ENCODE measurements at regions not wholly inside any gene's neighbourhood (a gene's known extent, or its start where the extent isn't known, plus 50 kb on each side); places are given as distances from the start of the nearest gene placed in this dataset.

GRCh38 chr5:175253597-175253996, 190.4 kb downstream of the DRD1 start:
- H3K27me3 ChIP-seq, result no peaks in the 10 kb centered on the region
- H3K36me3 ChIP-seq, result no peaks in the 10 kb centered on the region
- TF ChIP-seq CTCF (IDR thresholded peaks at IDR 0.05; ENCODE audit: low read depth, low read length), result no peak
- H3K4me1 ChIP-seq, result no peaks in the 10 kb centered on the region
- no peak for DNase-seq
- H3K4me3 ChIP-seq (ENCODE audit: low read depth, low read length), result no peak overlapping the region
- no peaks in the 10 kb centered on the region for H3K9me3 ChIP-seq

- Histone ChIP-seq H3K36me3 (no peaks in the 10 kb centered on the region), H3K27me3 (no peaks in the 10 kb centered on the region), H3K4me3 (ENCODE audit: low read depth, low read length) (no peak overlapping the region), H3K9me3 (no peaks in the 10 kb centered on the region), H3K4me1 (no peaks in the 10 kb centered on the region)
- no peak for DNase-seq
- TF ChIP-seq CTCF (IDR thresholded peaks at IDR 0.05; ENCODE audit: low read depth, low read length), result no peak
These were observed 191.7 kb downstream of the DRD1 start for GRCh38 chr5:175252234-175252805.

GRCh38 chr5:175250426-175250825, 193.6 kb downstream of the DRD1 start:
- DNase-seq, result no peak
- no peak overlapping the region for H3K4me3 ChIP-seq (ENCODE audit: low read depth, low read length)
- no peaks in the 10 kb centered on the region for H3K9me3 ChIP-seq
- H3K27me3 ChIP-seq, result no peaks in the 10 kb centered on the region
- no peaks in the 10 kb centered on the region for H3K4me1 ChIP-seq
- no peaks in the 10 kb centered on the region for H3K36me3 ChIP-seq
- TF ChIP-seq CTCF (IDR thresholded peaks at IDR 0.05; ENCODE audit: low read depth, low read length), result no peak

GRCh38 chr5:175248416-175248905, 195.5 kb downstream of the DRD1 start:
- Histone ChIP-seq H3K4me1 (no peaks in the 10 kb centered on the region), H3K27me3 (no peaks in the 10 kb centered on the region), H3K36me3 (no peaks in the 10 kb centered on the region), H3K9me3 (no peaks in the 10 kb centered on the region), H3K4me3 (ENCODE audit: low read depth, low read length) (no peak overlapping the region)
- DNase-seq, result no peak
- TF ChIP-seq CTCF (IDR thresholded peaks at IDR 0.05; ENCODE audit: low read depth, low read length), result no peak

GRCh38 chr5:175246889-175247520, 197.0 kb downstream of the DRD1 start:
- Histone ChIP-seq H3K36me3 (no peaks in the 10 kb centered on the region), H3K4me1 (no peaks in the 10 kb centered on the region), H3K4me3 (ENCODE audit: low read depth, low read length) (no peak overlapping the region), H3K9me3 (no peaks in the 10 kb centered on the region), H3K27me3 (no peaks in the 10 kb centered on the region)
- no peak for TF ChIP-seq CTCF (IDR thresholded peaks at IDR 0.05; ENCODE audit: low read depth, low read length)
- DNase-seq, result no peak

GRCh38 chr5:175246242-175246888, 197.6 kb downstream of the DRD1 start:
- H3K4me3 ChIP-seq (ENCODE audit: low read depth, low read length), result no peak overlapping the region
- H3K27me3 ChIP-seq, result no peaks in the 10 kb centered on the region
- H3K36me3 ChIP-seq, result no peaks in the 10 kb centered on the region
- no peaks in the 10 kb centered on the region for H3K4me1 ChIP-seq
- H3K9me3 ChIP-seq, result no peaks in the 10 kb centered on the region
- no peak for TF ChIP-seq CTCF (IDR thresholded peaks at IDR 0.05; ENCODE audit: low read depth, low read length)
- DNase-seq, result no peak
